HL-60 (cell line): ENCODE measurements at regions not wholly inside any gene's neighbourhood (a gene's known extent, or its start where the extent isn't known, plus 50 kb on each side); places are given as distances from the start of the nearest gene placed in this dataset.

Experiments used
- CTCF ChIP-seq: IDR thresholded peaks from one replicate; pipeline ENCODE4 v1.5.1; 2011; ENCODE audit warnings: low read length, control low read depth, inconsistent platforms; ENCODE audit not compliant: insufficient read depth
- POLR2AphosphoS5 ChIP-seq: IDR thresholded peaks from 2 replicates; pipeline ENCODE4 v1.6.1; 2012; ENCODE audit warnings: low read depth
- REST ChIP-seq: IDR thresholded peaks from 2 replicates; pipeline ENCODE4 v1.6.1; 2012; ENCODE audit warnings: low read depth; ENCODE audit not compliant: insufficient replicate concordance
- SPI1 ChIP-seq: IDR thresholded peaks from 2 replicates; pipeline ENCODE4 v1.6.1; 2012; ENCODE audit warnings: low read depth, mild to moderate bottlenecking, borderline replicate concordance

GRCh38 chr6:44527583-44528369 lies 140.3 kb downstream of the CDC5L start:
- TF ChIP-seq CTCF (no peak), REST (no peak), POLR2AphosphoS5 (no peak), SPI1 (no peak)
